Progenitor cell of endocrine pancreas (in vitro differentiated cells): ENCODE measurements at regions not wholly inside any gene's neighbourhood (a gene's known extent, or its start where the extent isn't known, plus 50 kb on each side); places are given as distances from the start of the nearest gene placed in this dataset.

Source experiments
- DNase-seq: peaks from one replicate; pipeline ENCODE4 v3.0.0; 2021; ENCODE audit warnings: low spot score; ENCODE audit not compliant: unreplicated experiment
- H3K27ac Mint-ChIP-seq: 2 replicates; pipeline ENCODE4 v1.8.0; 2021; ENCODE audit warnings: mild to moderate bottlenecking, moderate library complexity, mixed read lengths
- H3K27me3 Mint-ChIP-seq: 2 replicates; pipeline ENCODE4 v1.8.0; 2021; ENCODE audit warnings: mixed read lengths
- H3K36me3 Mint-ChIP-seq: 2 replicates; pipeline ENCODE4 v1.8.0; 2022; ENCODE audit warnings: mixed read lengths; ENCODE audit not compliant: insufficient read depth
- H3K4me1 Mint-ChIP-seq: 2 replicates; pipeline ENCODE4 v1.8.0; 2021; ENCODE audit warnings: low read depth, mixed read lengths
- H3K4me3 Mint-ChIP-seq: 2 replicates; pipeline ENCODE4 v1.8.0; 2021; ENCODE audit warnings: low read depth, mild to moderate bottlenecking, moderate library complexity, mixed read lengths
- H3K9me3 Mint-ChIP-seq: 2 replicates; pipeline ENCODE4 v1.8.0; 2021; ENCODE audit warnings: low read depth, mixed read lengths
- TF ChIP-seq, protein P1 (sequence below): fragments of 200-600 bp; sonication (generic); IDR thresholded peaks from one replicate; pipeline ENCODE4 v1.5.0; 2021; ENCODE audit warnings: antibody characterized with exemption, mild to moderate bottlenecking; ENCODE audit not compliant: unreplicated experiment

GRCh38 chr3:197373096-197373495 is 74.7 kb upstream of the DLG1 start:
- Mint-ChIP-seq H3K27ac (peak overlapping the region; percentile 11), H3K36me3 (no peaks in the 10 kb centered on the region), H3K4me3 (no peak overlapping the region), H3K4me1 (peaks cover 18% of the 10 kb centered on the region), H3K9me3 (no peaks in the 10 kb centered on the region), H3K27me3 (peaks cover 5% of the 10 kb centered on the region)
- TF ChIP-seq, protein P1, sequence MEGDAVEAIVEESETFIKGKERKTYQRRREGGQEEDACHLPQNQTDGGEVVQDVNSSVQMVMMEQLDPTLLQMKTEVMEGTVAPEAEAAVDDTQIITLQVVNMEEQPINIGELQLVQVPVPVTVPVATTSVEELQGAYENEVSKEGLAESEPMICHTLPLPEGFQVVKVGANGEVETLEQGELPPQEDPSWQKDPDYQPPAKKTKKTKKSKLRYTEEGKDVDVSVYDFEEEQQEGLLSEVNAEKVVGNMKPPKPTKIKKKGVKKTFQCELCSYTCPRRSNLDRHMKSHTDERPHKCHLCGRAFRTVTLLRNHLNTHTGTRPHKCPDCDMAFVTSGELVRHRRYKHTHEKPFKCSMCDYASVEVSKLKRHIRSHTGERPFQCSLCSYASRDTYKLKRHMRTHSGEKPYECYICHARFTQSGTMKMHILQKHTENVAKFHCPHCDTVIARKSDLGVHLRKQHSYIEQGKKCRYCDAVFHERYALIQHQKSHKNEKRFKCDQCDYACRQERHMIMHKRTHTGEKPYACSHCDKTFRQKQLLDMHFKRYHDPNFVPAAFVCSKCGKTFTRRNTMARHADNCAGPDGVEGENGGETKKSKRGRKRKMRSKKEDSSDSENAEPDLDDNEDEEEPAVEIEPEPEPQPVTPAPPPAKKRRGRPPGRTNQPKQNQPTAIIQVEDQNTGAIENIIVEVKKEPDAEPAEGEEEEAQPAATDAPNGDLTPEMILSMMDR = no peak
- no peak for DNase-seq

- peaks cover 8% of the 10 kb centered on the region for H3K27me3 Mint-ChIP-seq
- no peak for DNase-seq
- no peak overlapping the region for H3K4me3 Mint-ChIP-seq
- peaks cover 21% of the 10 kb centered on the region for H3K4me1 Mint-ChIP-seq
- no peaks in the 10 kb centered on the region for H3K9me3 Mint-ChIP-seq
- peak overlapping the region; percentile 33 for H3K27ac Mint-ChIP-seq
- TF ChIP-seq, protein P1 = no peak
- no peaks in the 10 kb centered on the region for H3K36me3 Mint-ChIP-seq
These were observed 73.7 kb upstream of the DLG1 start for GRCh38 chr3:197372047-197372661.

DNA sequence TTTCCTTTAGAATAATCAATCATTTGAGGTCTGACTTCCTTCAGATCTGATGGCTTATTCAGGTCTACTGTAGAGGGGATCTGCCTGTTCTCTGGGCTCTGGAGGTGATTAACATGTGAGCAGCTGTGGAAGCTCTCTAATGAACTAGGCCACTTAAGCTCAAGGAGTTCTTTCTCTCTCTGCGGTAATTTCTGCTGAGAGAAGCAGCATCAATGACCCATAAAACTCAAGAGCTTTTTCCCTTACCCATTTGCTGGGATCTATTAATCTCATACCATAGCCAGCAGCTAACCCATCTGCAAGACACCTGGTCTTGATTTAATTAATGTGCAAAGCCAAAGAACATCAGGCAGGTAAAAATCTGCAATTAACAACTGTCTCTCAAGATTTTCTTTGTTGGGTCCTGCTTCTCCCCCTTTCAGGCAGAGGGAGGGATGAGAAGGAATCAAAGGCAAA is 73.2 kb upstream of the DLG1 start:
- H3K27ac Mint-ChIP-seq = peak overlapping the region; percentile 47
- H3K4me1 Mint-ChIP-seq = peaks cover 21% of the 10 kb centered on the region
- H3K36me3 Mint-ChIP-seq = no peaks in the 10 kb centered on the region
- H3K27me3 Mint-ChIP-seq = peaks cover 8% of the 10 kb centered on the region
- TF ChIP-seq, protein P1 = no peak
- no peak for DNase-seq
- H3K9me3 Mint-ChIP-seq = no peaks in the 10 kb centered on the region
- H3K4me3 Mint-ChIP-seq = no peak overlapping the region

DNA sequence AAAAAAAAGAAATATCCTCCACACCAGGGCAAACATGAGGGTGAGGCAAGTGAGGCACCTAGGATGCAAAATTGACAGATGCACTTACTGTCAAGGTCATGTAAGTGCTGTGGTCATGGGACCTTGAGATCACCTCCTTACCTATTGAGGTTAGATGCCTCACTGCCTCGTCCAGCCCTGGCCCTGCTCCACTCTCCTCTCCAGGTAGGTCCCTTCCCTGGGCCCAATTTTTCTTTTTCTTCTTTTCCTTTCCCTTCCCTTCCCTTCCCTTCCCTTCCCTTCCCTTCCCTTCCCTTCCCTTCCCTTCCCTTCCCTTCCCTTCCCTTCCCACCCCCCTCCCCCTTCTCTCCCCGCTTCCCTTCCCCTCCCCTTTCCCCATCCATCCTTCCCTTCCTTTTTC is 71.1 kb upstream of the DLG1 start:
- peaks cover 19% of the 10 kb centered on the region for H3K27me3 Mint-ChIP-seq
- DNase-seq = no peak
- H3K4me1 Mint-ChIP-seq = peaks cover 21% of the 10 kb centered on the region
- H3K9me3 Mint-ChIP-seq = no peaks in the 10 kb centered on the region
- TF ChIP-seq, protein P1 = no peak
- H3K27ac Mint-ChIP-seq = no peak overlapping the region
- no peak overlapping the region for H3K4me3 Mint-ChIP-seq
- no peaks in the 10 kb centered on the region for H3K36me3 Mint-ChIP-seq

DNA sequence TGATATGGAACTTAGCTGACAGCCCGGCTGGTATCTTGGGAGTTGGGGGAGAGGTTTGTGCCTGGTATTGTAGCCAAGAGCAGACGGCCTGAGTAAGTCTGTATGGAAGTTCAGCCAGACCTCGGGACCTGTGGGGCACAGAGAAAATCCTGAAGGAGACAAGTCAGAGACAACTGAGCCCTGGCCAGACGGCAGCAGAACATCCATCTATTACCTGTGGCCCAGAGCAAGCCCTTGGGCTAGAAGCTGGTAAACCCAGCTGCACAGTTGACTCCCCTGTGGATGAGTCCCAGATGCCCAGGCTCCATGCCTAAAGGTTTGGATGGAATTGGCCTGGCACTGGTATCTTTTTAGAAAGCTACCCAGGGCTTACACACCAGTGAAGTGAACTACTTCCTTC is 70.4 kb upstream of the DLG1 start:
- Mint-ChIP-seq H3K4me3 (no peak overlapping the region), H3K4me1 (peaks cover 27% of the 10 kb centered on the region), H3K9me3 (no peaks in the 10 kb centered on the region), H3K27ac (no peak overlapping the region), H3K27me3 (peaks cover 25% of the 10 kb centered on the region), H3K36me3 (no peaks in the 10 kb centered on the region)
- DNase-seq = no peak
- TF ChIP-seq, protein P1 = no peak
